HEK293T (cell line): ENCODE measurements at regions not wholly inside any gene's neighbourhood (a gene's known extent, or its start where the extent isn't known, plus 50 kb on each side); places are given as distances from the start of the nearest gene placed in this dataset.

Experiments used
- CTCF ChIA-PET: fragments of 350-600 bp; formaldehyde crosslinking; extraction: SDS; loops from one replicate; lab custom pipeline; 2021; ENCODE audit warnings: antibody characterized with exemption, inconsistent platforms; lab: Yijun Ruan, JAX
- POLR2A ChIA-PET: fragments of 350-600 bp; formaldehyde crosslinking; extraction: SDS; loops from one replicate; lab custom pipeline; 2020; ENCODE audit warnings: antibody characterized with exemption, inconsistent platforms; lab: Yijun Ruan, JAX
- DNase-seq: peaks from one replicate; pipeline ENCODE4 v3.0.0; 2012; ENCODE audit warnings: mixed read lengths; ENCODE audit errors: extremely low spot score
- ARNT ChIP-seq: fragments of 450-650 bp; IDR thresholded peaks from 2 replicates; pipeline ENCODE4 v1.6.1; 2017; ENCODE audit warnings: mild to moderate bottlenecking
- BHLHE40 ChIP-seq: fragments of 450-650 bp; IDR thresholded peaks from 2 replicates; pipeline ENCODE4 v1.6.1; 2016; ENCODE audit warnings: mild to moderate bottlenecking, moderate library complexity, borderline replicate concordance
- CTBP1 ChIP-seq: fragments of 450-650 bp; IDR thresholded peaks from 2 replicates; pipeline ENCODE4 v1.6.1; 2016; ENCODE audit warnings: borderline replicate concordance
- ELF4 ChIP-seq: fragments of 450-650 bp; IDR thresholded peaks from 2 replicates; pipeline ENCODE4 v1.6.1; 2017; ENCODE audit warnings: antibody characterized with exemption
- FOXA1 ChIP-seq: fragments of 450-650 bp; IDR thresholded peaks from 2 replicates; pipeline ENCODE4 v1.6.1; 2016; ENCODE audit warnings: mild to moderate bottlenecking
- FOXK2 ChIP-seq: fragments of 450-650 bp; IDR thresholded peaks from 2 replicates; pipeline ENCODE4 v1.6.1; 2016; ENCODE audit warnings: mild to moderate bottlenecking
- FOXM1 ChIP-seq: fragments of 450-650 bp; IDR thresholded peaks from 2 replicates; pipeline ENCODE4 v1.6.1; 2017; ENCODE audit warnings: mild to moderate bottlenecking, borderline replicate concordance
- HDGF ChIP-seq: fragments of 450-650 bp; IDR thresholded peaks from 2 replicates; pipeline ENCODE4 v1.6.1; 2017; ENCODE audit warnings: antibody characterized with exemption, borderline replicate concordance
- L3MBTL2 ChIP-seq: fragments of 450-650 bp; conservative IDR thresholded peaks from 2 replicates; pipeline ENCODE4 v1.6.1; 2016; ENCODE audit warnings: mild to moderate bottlenecking
- LEF1 ChIP-seq: fragments of 450-650 bp; IDR thresholded peaks from 2 replicates; pipeline ENCODE4 v1.6.1; 2017; ENCODE audit warnings: mild to moderate bottlenecking, borderline replicate concordance
- NFRKB ChIP-seq: fragments of 450-650 bp; IDR thresholded peaks from 2 replicates; pipeline ENCODE4 v1.6.1; 2016; ENCODE audit warnings: mild to moderate bottlenecking, moderate library complexity
- SP1 ChIP-seq: fragments of 450-650 bp; IDR thresholded peaks from 2 replicates; pipeline ENCODE4 v1.6.1; 2017
- SUZ12 ChIP-seq: fragments of 450-650 bp; IDR thresholded peaks from 2 replicates; pipeline ENCODE4 v1.6.1; 2016; ENCODE audit warnings: mild to moderate bottlenecking
- TARDBP ChIP-seq: fragments of 450-650 bp; IDR thresholded peaks from 2 replicates; pipeline ENCODE4 v1.6.1; 2016
- ZNF384 ChIP-seq: fragments of 450-650 bp; IDR thresholded peaks from 2 replicates; pipeline ENCODE4 v1.6.1; 2016
- TF ChIP-seq, protein P1 (sequence below): fragments of 450-650 bp; IDR thresholded peaks from 2 replicates; pipeline ENCODE4 v1.6.1; 2016

DNA sequence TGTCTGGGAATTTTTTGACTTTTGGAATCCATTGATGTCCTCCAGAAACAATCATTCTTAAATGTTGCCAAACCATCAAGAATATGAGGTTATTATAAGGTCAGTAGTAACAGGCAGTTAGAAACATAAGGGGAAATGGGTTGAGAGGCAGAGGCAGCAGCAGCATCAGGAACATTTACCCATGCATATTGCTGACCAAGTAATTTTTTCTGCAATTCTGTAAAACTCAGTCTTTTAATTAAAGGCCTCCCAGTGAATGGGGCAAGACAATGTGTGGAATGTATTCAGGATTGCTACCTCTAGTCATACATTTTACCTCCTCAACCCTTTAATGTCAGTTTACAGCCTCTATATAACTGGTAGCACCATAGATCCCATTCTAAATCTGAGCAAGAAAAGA is 66.5 kb upstream of the SKAP2 start:
- POLR2A ChIA-PET: no interaction called here
- no peak for DNase-seq
- CTCF ChIA-PET: no interaction called here
- no peak for TF ChIP-seq FOXM1
- no peak for TF ChIP-seq SP1
- no peak for TF ChIP-seq TARDBP
- TF ChIP-seq CTBP1: no peak
- TF ChIP-seq HDGF: no peak
- no peak for TF ChIP-seq FOXA1
- no peak for TF ChIP-seq ELF4
- TF ChIP-seq NFRKB: no peak
- TF ChIP-seq L3MBTL2: no peak
- TF ChIP-seq, protein P1, sequence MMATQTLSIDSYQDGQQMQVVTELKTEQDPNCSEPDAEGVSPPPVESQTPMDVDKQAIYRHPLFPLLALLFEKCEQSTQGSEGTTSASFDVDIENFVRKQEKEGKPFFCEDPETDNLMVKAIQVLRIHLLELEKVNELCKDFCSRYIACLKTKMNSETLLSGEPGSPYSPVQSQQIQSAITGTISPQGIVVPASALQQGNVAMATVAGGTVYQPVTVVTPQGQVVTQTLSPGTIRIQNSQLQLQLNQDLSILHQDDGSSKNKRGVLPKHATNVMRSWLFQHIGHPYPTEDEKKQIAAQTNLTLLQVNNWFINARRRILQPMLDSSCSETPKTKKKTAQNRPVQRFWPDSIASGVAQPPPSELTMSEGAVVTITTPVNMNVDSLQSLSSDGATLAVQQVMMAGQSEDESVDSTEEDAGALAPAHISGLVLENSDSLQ: no peak
- no peak for TF ChIP-seq ZNF384
- no peak for TF ChIP-seq FOXK2
- no peak for TF ChIP-seq SUZ12
- TF ChIP-seq BHLHE40: no peak
- no peak for TF ChIP-seq ARNT
- no peak for TF ChIP-seq LEF1

DNA sequence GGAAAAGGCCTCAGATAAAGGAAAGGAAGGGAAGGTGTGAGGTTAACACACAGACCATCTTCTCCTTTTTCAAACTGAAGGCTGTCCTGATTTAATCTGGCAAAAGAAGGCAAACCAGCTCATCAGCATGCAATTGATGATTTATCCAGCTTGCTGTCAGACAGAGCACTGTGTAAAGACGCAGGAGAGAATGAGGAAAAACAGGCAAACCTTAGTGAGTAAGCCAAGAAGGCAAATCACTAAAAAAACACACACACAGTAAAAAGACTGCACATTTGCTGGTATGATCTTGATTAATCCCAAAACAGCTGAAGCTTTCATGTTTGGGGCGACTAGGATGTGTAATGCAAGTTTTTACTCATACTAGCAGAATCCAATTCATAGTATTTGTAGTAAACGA is 65.8 kb upstream of the SKAP2 start:
- POLR2A ChIA-PET: no interaction called here
- CTCF ChIA-PET: no interaction called here
- TF ChIP-seq ELF4: no peak
- TF ChIP-seq NFRKB: no peak
- no peak for TF ChIP-seq FOXK2
- TF ChIP-seq LEF1: no peak
- no peak for TF ChIP-seq SP1
- TF ChIP-seq FOXM1: no peak
- TF ChIP-seq L3MBTL2: no peak
- TF ChIP-seq BHLHE40: no peak
- TF ChIP-seq HDGF: no peak
- no peak for TF ChIP-seq FOXA1
- DNase-seq: no peak

DNA sequence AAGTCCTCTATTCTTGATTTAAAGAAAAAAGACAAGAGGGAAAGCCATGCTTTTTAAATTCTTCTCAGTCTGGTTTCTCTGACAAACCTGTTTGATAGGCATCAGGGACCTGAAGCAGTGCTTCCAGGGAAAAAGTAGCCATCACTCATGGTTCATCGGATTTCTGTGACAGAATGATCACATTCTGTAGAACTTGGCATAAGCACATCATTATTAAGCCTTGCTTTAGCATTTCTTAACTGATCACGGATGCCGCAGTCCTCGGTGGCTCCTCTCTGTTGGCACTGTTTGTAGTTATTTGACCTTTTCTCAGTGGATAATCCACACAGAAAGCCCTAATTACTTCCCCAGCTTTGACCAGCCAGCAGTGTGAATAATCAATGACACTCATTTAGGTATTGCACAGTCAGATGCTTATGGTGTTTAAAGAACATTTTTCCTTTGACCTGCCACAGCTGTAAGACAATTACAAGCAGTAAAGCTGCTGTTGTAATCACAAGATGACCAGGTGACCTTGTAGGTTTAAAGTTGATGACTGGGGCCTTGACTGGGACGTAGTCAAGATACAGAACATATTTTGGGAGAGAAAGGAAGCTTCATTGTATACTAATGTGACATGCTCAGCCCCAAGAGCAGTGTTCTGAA is 64.4 kb upstream of the SKAP2 start:
- POLR2A ChIA-PET: interaction anchor here (1.1 kb wide), 1 partner anchor 10 kb away, joined by 3 read pairs; no protein-coding TSS in a partner anchor
- TF ChIP-seq ZNF384: no peak
- no peak for TF ChIP-seq SP1
- no peak for TF ChIP-seq LEF1
- TF ChIP-seq HDGF: no peak
- CTCF ChIA-PET: no interaction called here
- DNase-seq: no peak

DNA sequence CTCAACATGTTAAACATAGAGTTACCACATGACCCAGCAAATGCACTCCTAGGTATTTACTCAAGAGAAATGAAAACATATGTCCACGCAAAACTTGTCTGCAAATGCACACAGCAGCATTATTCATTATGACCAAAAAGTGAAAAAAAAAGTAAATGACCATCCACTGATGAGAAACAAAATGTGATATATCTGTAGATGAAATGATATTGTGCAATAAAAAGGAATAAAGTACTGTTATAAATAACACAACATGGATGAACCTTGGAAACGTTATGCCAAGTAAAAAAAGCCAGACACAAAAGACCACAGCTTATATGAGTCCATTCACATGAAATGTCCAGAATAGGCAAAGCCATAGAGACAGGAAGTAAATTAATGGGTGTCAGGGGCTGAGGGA is 61.4 kb upstream of the SKAP2 start:
- CTCF ChIA-PET: no interaction called here

DNA sequence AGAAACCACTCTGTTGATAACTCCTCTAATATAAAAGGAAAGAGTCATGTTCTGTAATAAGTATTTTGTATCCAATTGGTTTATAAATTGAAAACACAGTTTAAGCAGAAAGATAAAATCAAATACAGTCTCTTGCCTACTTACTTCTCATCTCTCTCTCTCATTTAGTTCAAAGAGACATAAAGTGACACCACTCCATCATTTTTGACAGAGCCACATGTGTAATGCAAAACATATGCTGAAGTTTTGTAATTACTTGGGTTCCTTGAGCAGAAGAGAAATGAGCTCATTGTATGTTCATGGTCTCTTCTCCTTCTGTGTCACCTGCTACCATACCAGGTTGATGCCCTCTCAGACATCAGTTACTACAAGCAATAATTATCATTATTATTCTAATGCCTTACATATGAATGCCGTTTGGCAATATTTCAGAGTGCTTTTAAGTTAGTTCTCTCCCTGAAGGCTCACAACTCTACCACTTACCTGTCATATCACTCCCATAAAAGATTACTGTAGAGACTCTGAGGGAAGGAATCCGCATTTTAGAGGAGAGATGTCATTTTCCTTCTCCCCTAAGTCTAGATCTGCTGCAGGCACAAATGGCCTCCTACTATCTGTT is 59.9 kb upstream of the SKAP2 start:
- TF ChIP-seq ELF4: no peak
- TF ChIP-seq, protein P1: 0 out of 2 replicates have a peak, but pooled peaks have one; percentile 15
- no peak for TF ChIP-seq FOXA1
- TF ChIP-seq CTBP1: no peak
- DNase-seq: no peak
- ChIA-PET CTCF (no interaction called here), POLR2A (no interaction called here)

More for the DNA sequence above, 61.4 kb upstream of the SKAP2 start:
- DNase-seq: no peak
- TF ChIP-seq L3MBTL2 (no peak), HDGF (no peak), ARNT (no peak), FOXK2 (no peak), FOXM1 (no peak), SUZ12 (no peak), BHLHE40 (no peak), CTBP1 (no peak), ZNF384 (no peak), FOXA1 (no peak), TARDBP (no peak), SP1 (no peak), NFRKB (no peak), LEF1 (no peak), ELF4 (no peak)
- TF ChIP-seq, protein P1: no peak
- POLR2A ChIA-PET: no interaction called here

DNA sequence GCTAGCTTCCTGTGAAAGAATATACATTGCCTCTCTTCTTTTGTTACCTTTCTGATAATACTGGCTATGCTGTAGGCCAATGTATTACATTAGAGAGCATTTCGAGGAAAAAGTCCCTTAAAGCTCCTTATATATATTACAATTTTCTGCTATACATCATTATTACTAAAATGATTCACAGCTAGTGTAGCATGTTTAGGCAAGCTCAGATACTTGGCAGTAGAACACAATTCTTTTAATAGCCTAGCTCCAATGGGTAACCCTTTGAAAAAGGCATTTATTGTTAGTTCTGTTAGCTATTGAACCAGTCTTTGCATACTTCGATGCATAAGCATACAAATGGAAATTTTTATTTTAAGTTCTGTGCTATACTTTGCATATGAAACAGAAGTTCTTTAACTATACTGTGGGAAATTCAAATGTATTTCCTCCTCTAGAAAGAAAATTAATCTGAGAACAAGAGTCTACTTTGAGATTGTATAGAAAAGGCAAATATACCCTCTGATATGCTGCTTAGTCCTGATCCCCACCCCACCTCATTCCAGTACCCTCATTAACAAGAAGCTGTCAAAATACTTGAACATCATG is 55.6 kb upstream of the SKAP2 start:
- CTCF ChIA-PET: no interaction called here

More for the DNA sequence above, 55.6 kb upstream of the SKAP2 start:
- DNase-seq: no peak
- POLR2A ChIA-PET: no interaction called here
- no peak for TF ChIP-seq SP1
- TF ChIP-seq FOXA1: no peak
- no peak for TF ChIP-seq ARNT
- no peak for TF ChIP-seq L3MBTL2
- TF ChIP-seq ELF4: no peak
- TF ChIP-seq NFRKB: no peak
